Fibroblast of upper back skin (primary cell): ENCODE measurements at regions not wholly inside any gene's neighbourhood (a gene's known extent, or its start where the extent isn't known, plus 50 kb on each side); places are given as distances from the start of the nearest gene placed in this dataset.

Experiments
- DNase-seq: peaks from one replicate; pipeline ENCODE4 v3.0.0-alpha.2; 2013

GRCh38 chr12:124504273-124505000 is 63.0 kb downstream of the NCOR2 start:
- no peak for DNase-seq

- DNase-seq: no peak
Observed at GRCh38 chr12:124503305-124503704, 64.1 kb downstream of the NCOR2 start.

GRCh38 chr12:124502379-124502778 is 65.0 kb downstream of the NCOR2 start:
- DNase-seq: no peak

- no peak for DNase-seq
Observed at GRCh38 chr12:124501827-124502226, 65.6 kb downstream of the NCOR2 start.

- no peak for DNase-seq
Observed at GRCh38 chr12:124501112-124501561, 66.3 kb downstream of the NCOR2 start.

- no peak for DNase-seq
Observed at GRCh38 chr12:124499898-124500244, 67.5 kb downstream of the NCOR2 start.

- no peak for DNase-seq
Observed at GRCh38 chr12:124499190-124499753, 68.1 kb downstream of the NCOR2 start.

GRCh38 chr12:124498275-124499189 is 68.9 kb downstream of the NCOR2 start:
- DNase-seq: peak; percentile 86

GRCh38 chr12:124497658-124498057 is 69.8 kb downstream of the NCOR2 start:
- peak; percentile 78 for DNase-seq

GRCh38 chr12:124497039-124497438 is 70.4 kb downstream of the NCOR2 start:
- DNase-seq: peak; percentile 59

- no peak for DNase-seq
Observed at GRCh38 chr12:124496584-124496983, 70.8 kb downstream of the NCOR2 start.

GRCh38 chr12:124495194-124495983 is 72.0 kb downstream of the NCOR2 start:
- DNase-seq: no peak

- DNase-seq: no peak
Observed at GRCh38 chr12:124494751-124495129, 72.7 kb downstream of the NCOR2 start.

GRCh38 chr12:124493809-124494750 is 73.3 kb downstream of the NCOR2 start:
- no peak for DNase-seq

GRCh38 chr12:124492879-124493808 is 74.3 kb downstream of the NCOR2 start:
- DNase-seq: no peak

GRCh38 chr12:124491856-124492420 is 75.5 kb downstream of the NCOR2 start:
- DNase-seq: no peak

GRCh38 chr12:124491310-124491709 is 76.1 kb downstream of the NCOR2 start:
- DNase-seq: no peak

- DNase-seq: no peak
Observed at GRCh38 chr12:124490584-124491305, 76.7 kb downstream of the NCOR2 start.

- no peak for DNase-seq
Observed at GRCh38 chr12:124489915-124490583, 77.4 kb downstream of the NCOR2 start.
